Suprapubic skin (tissue), 4 donors: ENCODE measurements at regions not wholly inside any gene's neighbourhood (a gene's known extent, or its start where the extent isn't known, plus 50 kb on each side); places are given as distances from the start of the nearest gene placed in this dataset.

Source experiments
- DNase-seq, 2 donors: peaks; one replicate each; pipeline ENCODE4 v3.0.0-alpha.2; 2019; ENCODE audit warnings: low spot score in 2 of 2
- H3K27ac ChIP-seq: fragments of 200-600 bp; sonication (generic); one replicate; pipeline ENCODE4 v1.5.1; 2019
- H3K27me3 ChIP-seq: fragments of 200-600 bp; sonication (generic); one replicate; pipeline ENCODE4 v1.5.1; 2019
- H3K36me3 ChIP-seq: fragments of 200-600 bp; sonication (generic); one replicate; pipeline ENCODE4 v1.5.1; 2019
- H3K4me1 ChIP-seq: fragments of 200-600 bp; sonication (generic); one replicate; pipeline ENCODE4 v1.5.1; 2019
- H3K4me3 ChIP-seq: fragments of 200-600 bp; sonication (generic); one replicate; pipeline ENCODE4 v1.5.1; 2019; ENCODE audit warnings: mild to moderate bottlenecking
- H3K9me3 ChIP-seq: fragments of 200-600 bp; sonication (generic); one replicate; pipeline ENCODE4 v1.5.1; 2019
- CTCF ChIP-seq, 2 donors: fragments of 200-600 bp in 1 of 2; fragments of 450-650 bp in 1 of 2; sonication (generic) in 1 of 2; IDR thresholded peaks; one replicate each; pipeline ENCODE4 v1.5.1; 2016 to 2019; ENCODE audit warnings: antibody characterized with exemption in 2 of 2, mild to moderate bottlenecking in 1 of 2, moderate library complexity in 1 of 2
- EP300 ChIP-seq: sonication (generic); formaldehyde crosslinking; IDR thresholded peaks from one replicate; pipeline ENCODE4 v1.6.1; 2017; ENCODE audit warnings: antibody characterized with exemption
- POLR2A ChIP-seq, 2 donors: fragments of 450-650 bp; IDR thresholded peaks; one replicate each; pipeline ENCODE4 v1.6.1; 2017; ENCODE audit warnings: antibody characterized with exemption in 2 of 2, mild to moderate bottlenecking in 2 of 2, moderate library complexity in 2 of 2
- POLR2AphosphoS5 ChIP-seq, 3 donors: sonication (generic); formaldehyde crosslinking; IDR thresholded peaks; one replicate each; pipeline ENCODE4 v1.6.1; 2017; ENCODE audit warnings: antibody characterized with exemption in 3 of 3
- WGBS: methylation state at CpG from one replicate; pipeline ENCODE4 v1.1.5; 2018; 5-methylcytosine and 5-hydroxymethylcytosine counted together

GRCh38 chr4:66035701-66036100, 365.4 kb upstream of the EPHA5 start:
- no peak overlapping the region for H3K27ac ChIP-seq
- no peaks in the 10 kb centered on the region for H3K27me3 ChIP-seq
- H3K36me3 ChIP-seq, result no peaks in the 10 kb centered on the region
- TF ChIP-seq POLR2A (IDR thresholded peaks at IDR 0.05) (no peak), EP300 (no peak), POLR2AphosphoS5 (IDR thresholded peaks at IDR 0.05) (no peak), CTCF (IDR thresholded peaks at IDR 0.05) (no peak)
- no peak overlapping the region for H3K4me3 ChIP-seq
- DNase-seq, result no peak
- no peaks in the 10 kb centered on the region for H3K9me3 ChIP-seq
- 83% methylated on average over 2 of the region's 2 CpGs for WGBS
- H3K4me1 ChIP-seq, result no peaks in the 10 kb centered on the region

DNA sequence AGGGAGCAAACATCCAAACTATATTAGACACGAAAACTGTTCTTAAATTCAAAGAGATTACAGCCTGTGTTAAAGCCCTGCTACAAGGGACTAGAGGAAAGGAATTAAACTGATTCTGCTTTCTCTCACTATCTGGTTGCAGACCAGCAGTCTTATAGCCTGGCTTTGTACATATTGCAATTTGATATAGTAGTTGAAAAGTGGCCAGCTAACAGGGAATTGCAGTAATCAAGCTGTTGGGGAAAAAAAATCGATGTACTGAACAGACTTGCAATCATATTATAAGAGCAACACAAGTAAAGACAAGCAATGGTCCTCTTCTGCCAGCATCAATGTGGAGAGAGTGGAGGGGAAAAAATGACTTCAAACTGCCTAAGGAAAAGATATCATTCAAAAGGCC, 364.4 kb upstream of the EPHA5 start:
- H3K4me1 ChIP-seq, result no peaks in the 10 kb centered on the region
- WGBS, result 9% methylated on average over 2 of the region's 2 CpGs
- H3K4me3 ChIP-seq, result no peak overlapping the region
- peaks cover 1% of the 10 kb centered on the region for H3K9me3 ChIP-seq
- no peaks in the 10 kb centered on the region for H3K36me3 ChIP-seq
- no peak for DNase-seq
- no peak overlapping the region for H3K27ac ChIP-seq
- TF ChIP-seq EP300 (no peak), CTCF (IDR thresholded peaks at IDR 0.05) (no peak), POLR2A (IDR thresholded peaks at IDR 0.05) (no peak), POLR2AphosphoS5 (IDR thresholded peaks at IDR 0.05) (no peak)
- H3K27me3 ChIP-seq, result no peaks in the 10 kb centered on the region

GRCh38 chr4:66034262-66034661, 364.0 kb upstream of the EPHA5 start:
- Histone ChIP-seq H3K36me3 (no peaks in the 10 kb centered on the region), H3K4me3 (no peak overlapping the region), H3K27me3 (no peaks in the 10 kb centered on the region), H3K27ac (no peak overlapping the region), H3K4me1 (no peaks in the 10 kb centered on the region), H3K9me3 (peaks cover 4% of the 10 kb centered on the region)
- TF ChIP-seq POLR2AphosphoS5 (IDR thresholded peaks at IDR 0.05) (no peak), POLR2A (IDR thresholded peaks at IDR 0.05) (no peak), CTCF (IDR thresholded peaks at IDR 0.05) (no peak), EP300 (no peak)
- DNase-seq, result no peak
- WGBS, result 68% methylated on average over 2 of the region's 2 CpGs

- no peak overlapping the region for H3K27ac ChIP-seq
- WGBS, result 60% methylated on average over 2 of the region's 2 CpGs
- H3K4me3 ChIP-seq, result no peak overlapping the region
- H3K4me1 ChIP-seq, result no peaks in the 10 kb centered on the region
- peaks cover 4% of the 10 kb centered on the region for H3K9me3 ChIP-seq
- DNase-seq, result no peak
- no peaks in the 10 kb centered on the region for H3K27me3 ChIP-seq
- no peak for TF ChIP-seq EP300
- TF ChIP-seq POLR2AphosphoS5 (IDR thresholded peaks at IDR 0.05), result no peak
- TF ChIP-seq CTCF (IDR thresholded peaks at IDR 0.05), result no peak
- no peak for TF ChIP-seq POLR2A (IDR thresholded peaks at IDR 0.05)
- H3K36me3 ChIP-seq, result no peaks in the 10 kb centered on the region
Measured at GRCh38 chr4:66032571-66032970, 362.3 kb upstream of the EPHA5 start.

GRCh38 chr4:66028668-66029067, 358.4 kb upstream of the EPHA5 start:
- no peak for TF ChIP-seq CTCF (IDR thresholded peaks at IDR 0.05)
- no peak for TF ChIP-seq POLR2AphosphoS5 (IDR thresholded peaks at IDR 0.05)
- no peak for TF ChIP-seq EP300
- no peak for TF ChIP-seq POLR2A (IDR thresholded peaks at IDR 0.05)
- WGBS, result 82% methylated on average over 1 of the region's 1 CpG
- Histone ChIP-seq H3K9me3 (peaks cover 4% of the 10 kb centered on the region), H3K27me3 (no peaks in the 10 kb centered on the region), H3K27ac (no peak overlapping the region), H3K4me1 (no peaks in the 10 kb centered on the region), H3K4me3 (no peak overlapping the region), H3K36me3 (no peaks in the 10 kb centered on the region)
- no peak for DNase-seq
